ENCODE measurements at regions not wholly inside any gene's neighbourhood (a gene's known extent, or its start where the extent isn't known, plus 50 kb on each side); places are given as distances from the start of the nearest gene placed in this dataset.

DNA sequence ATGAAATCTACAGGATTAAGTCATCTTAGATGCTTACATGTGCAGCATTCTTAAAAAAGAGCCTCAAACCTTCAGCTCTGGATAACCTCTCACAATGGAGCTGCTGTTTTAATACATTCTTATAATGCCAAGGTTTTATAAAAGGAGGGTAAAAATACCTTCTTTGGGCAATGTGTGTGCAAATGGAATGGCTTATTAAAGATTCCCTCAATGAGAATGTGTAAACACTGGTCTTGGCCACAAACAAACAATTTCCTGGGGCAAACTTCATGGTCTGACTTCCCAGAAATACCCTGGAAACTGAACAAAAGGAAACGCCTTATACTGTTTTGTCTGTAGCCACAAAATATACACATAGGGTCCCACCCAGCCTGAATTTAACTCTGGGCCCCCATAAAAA is 148.6 kb upstream of the INTU start:
- no peak for TF ChIP-seq POLR2A (IDR thresholded peaks at IDR 0.05)
- TF ChIP-seq, protein P1, sequence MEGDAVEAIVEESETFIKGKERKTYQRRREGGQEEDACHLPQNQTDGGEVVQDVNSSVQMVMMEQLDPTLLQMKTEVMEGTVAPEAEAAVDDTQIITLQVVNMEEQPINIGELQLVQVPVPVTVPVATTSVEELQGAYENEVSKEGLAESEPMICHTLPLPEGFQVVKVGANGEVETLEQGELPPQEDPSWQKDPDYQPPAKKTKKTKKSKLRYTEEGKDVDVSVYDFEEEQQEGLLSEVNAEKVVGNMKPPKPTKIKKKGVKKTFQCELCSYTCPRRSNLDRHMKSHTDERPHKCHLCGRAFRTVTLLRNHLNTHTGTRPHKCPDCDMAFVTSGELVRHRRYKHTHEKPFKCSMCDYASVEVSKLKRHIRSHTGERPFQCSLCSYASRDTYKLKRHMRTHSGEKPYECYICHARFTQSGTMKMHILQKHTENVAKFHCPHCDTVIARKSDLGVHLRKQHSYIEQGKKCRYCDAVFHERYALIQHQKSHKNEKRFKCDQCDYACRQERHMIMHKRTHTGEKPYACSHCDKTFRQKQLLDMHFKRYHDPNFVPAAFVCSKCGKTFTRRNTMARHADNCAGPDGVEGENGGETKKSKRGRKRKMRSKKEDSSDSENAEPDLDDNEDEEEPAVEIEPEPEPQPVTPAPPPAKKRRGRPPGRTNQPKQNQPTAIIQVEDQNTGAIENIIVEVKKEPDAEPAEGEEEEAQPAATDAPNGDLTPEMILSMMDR (IDR thresholded peaks at IDR 0.05): no peak
